ENCODE measurements at regions not wholly inside any gene's neighbourhood (a gene's known extent, or its start where the extent isn't known, plus 50 kb on each side); places are given as distances from the start of the nearest gene placed in this dataset.

DNA sequence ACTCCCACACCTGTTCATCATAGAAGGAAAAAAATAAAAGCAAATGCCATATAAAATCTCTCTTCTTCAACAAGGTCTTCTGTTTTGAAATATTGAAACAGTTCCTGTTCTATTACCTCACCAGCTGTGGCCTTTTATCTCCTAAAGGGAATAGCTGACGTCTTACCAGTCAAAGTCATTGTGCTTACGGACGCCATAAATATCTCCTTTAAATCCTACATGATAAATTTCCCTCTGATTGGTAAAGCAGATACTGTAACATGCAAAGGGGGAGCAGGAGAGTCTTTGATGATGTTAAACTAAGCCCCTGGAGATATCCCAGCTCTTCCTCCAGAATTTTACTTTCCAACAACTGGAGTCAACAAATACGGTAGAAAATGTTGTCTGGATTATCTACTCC is 168.4 kb downstream of the ZC3H11B start:
- Histone ChIP-seq H3K27ac (no peak overlapping the region), H3K9me3 (no peaks in the 10 kb centered on the region), H3K36me3 (no peaks in the 10 kb centered on the region), H3K4me1 (no peaks in the 10 kb centered on the region), H3K4me3 (no peak overlapping the region), H3K27me3 (no peaks in the 10 kb centered on the region)
- 70 to 73% (median 71%) methylated on average over 4 of the region's 4 CpGs for WGBS, 4 donors
- intact Hi-C loops (cut with DNase I): no loop called here
- TF ChIP-seq POLR2A (IDR thresholded peaks at IDR 0.05): no peak
- ATAC-seq (no peak), DNase-seq (no peak)

DNA sequence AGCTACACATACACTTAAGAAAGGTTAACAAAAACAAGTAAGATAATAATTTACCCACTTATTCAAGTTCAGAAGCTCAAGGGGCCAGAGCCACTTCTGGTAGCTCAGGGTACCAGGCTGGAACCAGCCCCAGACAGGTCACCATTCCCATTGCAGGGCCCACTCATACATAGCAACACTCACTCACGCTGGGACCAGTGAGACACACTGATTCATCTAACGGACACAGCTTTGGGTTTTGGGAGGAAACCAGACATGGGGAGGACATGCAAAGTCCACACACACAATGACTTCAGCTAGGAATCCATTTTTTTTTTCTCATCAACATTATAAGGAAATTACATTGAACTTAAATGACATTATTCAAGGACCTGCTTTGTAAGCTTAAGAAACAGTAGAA is 169.1 kb downstream of the ZC3H11B start:
- Histone ChIP-seq H3K9me3 (no peaks in the 10 kb centered on the region), H3K27me3 (no peaks in the 10 kb centered on the region), H3K36me3 (no peaks in the 10 kb centered on the region), H3K27ac (no peak overlapping the region), H3K4me3 (no peak overlapping the region), H3K4me1 (no peaks in the 10 kb centered on the region)
- ATAC-seq (no peak), DNase-seq (no peak)
- TF ChIP-seq POLR2A (IDR thresholded peaks at IDR 0.05): no peak
- TF ChIP-seq, protein P1, sequence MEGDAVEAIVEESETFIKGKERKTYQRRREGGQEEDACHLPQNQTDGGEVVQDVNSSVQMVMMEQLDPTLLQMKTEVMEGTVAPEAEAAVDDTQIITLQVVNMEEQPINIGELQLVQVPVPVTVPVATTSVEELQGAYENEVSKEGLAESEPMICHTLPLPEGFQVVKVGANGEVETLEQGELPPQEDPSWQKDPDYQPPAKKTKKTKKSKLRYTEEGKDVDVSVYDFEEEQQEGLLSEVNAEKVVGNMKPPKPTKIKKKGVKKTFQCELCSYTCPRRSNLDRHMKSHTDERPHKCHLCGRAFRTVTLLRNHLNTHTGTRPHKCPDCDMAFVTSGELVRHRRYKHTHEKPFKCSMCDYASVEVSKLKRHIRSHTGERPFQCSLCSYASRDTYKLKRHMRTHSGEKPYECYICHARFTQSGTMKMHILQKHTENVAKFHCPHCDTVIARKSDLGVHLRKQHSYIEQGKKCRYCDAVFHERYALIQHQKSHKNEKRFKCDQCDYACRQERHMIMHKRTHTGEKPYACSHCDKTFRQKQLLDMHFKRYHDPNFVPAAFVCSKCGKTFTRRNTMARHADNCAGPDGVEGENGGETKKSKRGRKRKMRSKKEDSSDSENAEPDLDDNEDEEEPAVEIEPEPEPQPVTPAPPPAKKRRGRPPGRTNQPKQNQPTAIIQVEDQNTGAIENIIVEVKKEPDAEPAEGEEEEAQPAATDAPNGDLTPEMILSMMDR (IDR thresholded peaks at IDR 0.05): no peak
- WGBS, 4 donors: 75 to 87% (median 81%) methylated on average over 2 of the region's 2 CpGs
- intact Hi-C loops (cut with DNase I): no loop called here

DNA sequence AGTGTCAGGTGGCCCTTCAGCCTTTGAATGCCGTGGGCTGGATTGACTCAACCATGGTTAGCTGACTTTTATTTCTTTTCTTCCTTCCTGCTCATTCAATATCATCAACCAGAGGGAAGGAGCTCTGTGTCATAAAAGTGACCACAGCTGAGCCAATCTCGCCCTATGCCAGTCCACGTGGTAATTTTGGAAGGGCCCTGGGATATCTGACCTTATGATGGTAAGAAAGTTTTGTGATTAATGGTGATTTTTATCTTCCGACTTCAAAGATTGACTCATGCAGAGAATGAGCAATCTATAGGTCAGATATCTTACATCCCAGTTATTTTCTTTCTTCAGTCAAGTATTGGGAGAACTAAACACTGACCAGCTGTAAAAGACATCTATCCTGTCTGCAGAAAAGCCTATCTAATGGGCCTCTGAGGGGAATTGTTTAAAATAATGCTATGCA is 170.3 kb downstream of the ZC3H11B start:
- DNase-seq: no peak
- H3K4me3 ChIP-seq: no peak overlapping the region

DNA sequence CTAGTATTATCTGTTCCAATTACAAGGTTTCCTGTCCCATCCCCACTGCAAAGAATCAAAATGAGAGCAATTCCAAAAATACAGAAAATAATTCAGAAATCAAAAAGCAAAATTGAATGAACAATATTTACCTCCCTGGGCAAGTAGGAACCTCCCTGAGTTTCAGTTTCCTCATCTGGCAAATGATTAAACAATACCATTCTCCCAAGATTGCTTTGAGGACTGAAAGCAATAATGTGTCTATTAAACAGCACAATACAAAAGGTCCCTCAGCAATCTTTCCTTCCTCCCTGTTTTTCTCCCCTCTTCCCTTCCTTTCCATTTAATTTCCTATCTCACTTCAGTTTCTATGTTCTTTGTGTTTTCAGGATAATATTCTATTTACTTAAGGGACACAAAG is 171.0 kb downstream of the ZC3H11B start:
- ATAC-seq (no peak), DNase-seq (no peak)
- intact Hi-C loops (cut with DNase I): no loop called here
- no peaks in the 10 kb centered on the region for H3K36me3 ChIP-seq
- H3K27me3 ChIP-seq: no peaks in the 10 kb centered on the region
- H3K4me3 ChIP-seq: no peak overlapping the region
- H3K9me3 ChIP-seq: no peaks in the 10 kb centered on the region
- TF ChIP-seq POLR2A (IDR thresholded peaks at IDR 0.05): no peak
- H3K4me1 ChIP-seq: no peaks in the 10 kb centered on the region
- H3K27ac ChIP-seq: no peak overlapping the region

More for the DNA sequence above, 170.3 kb downstream of the ZC3H11B start:
- intact Hi-C loops (cut with DNase I): no loop called here
- 77 to 83% (median 80%) methylated on average over 4 of the region's 4 CpGs for WGBS, 4 donors
- TF ChIP-seq, protein P1 (IDR thresholded peaks at IDR 0.05): no peak
- TF ChIP-seq POLR2A (IDR thresholded peaks at IDR 0.05): no peak
- ATAC-seq: no peak
- Histone ChIP-seq H3K36me3 (no peaks in the 10 kb centered on the region), H3K27ac (no peak overlapping the region), H3K27me3 (no peaks in the 10 kb centered on the region), H3K4me1 (no peaks in the 10 kb centered on the region), H3K9me3 (no peaks in the 10 kb centered on the region)

DNA sequence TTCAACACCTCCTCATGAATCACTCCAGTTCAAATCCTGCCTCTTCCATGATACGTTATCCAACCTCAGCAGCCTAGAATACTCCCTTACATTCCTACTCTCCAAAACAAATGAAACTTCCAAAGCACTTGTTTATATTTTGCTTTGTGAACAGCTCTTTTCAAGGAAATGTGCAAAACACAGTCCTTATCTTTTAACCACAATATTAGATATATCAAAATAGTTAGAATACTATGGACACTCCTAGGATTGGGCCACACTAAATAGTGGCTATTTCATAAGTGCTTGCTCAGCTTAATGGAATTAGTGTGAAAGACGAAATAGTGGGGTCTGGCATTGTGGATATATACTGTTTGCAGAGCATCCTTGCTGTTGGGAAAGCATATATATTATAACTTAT is 173.5 kb downstream of the ZC3H11B start:
- ATAC-seq (no peak), DNase-seq (no peak)
- WGBS, 4 donors: 87 to 94% (median 93%) methylated on average over 2 of the region's 2 CpGs
- H3K36me3 ChIP-seq: no peaks in the 10 kb centered on the region
- no peak overlapping the region for H3K4me3 ChIP-seq
- intact Hi-C loops (cut with DNase I): no loop called here
- H3K9me3 ChIP-seq: no peaks in the 10 kb centered on the region
- TF ChIP-seq, protein P1 (IDR thresholded peaks at IDR 0.05): no peak
- no peak for TF ChIP-seq POLR2A (IDR thresholded peaks at IDR 0.05)
- H3K27me3 ChIP-seq: no peaks in the 10 kb centered on the region
- H3K4me1 ChIP-seq: no peaks in the 10 kb centered on the region
- no peak overlapping the region for H3K27ac ChIP-seq

Data from heart left ventricle (tissue), 16 donors.